NCI-H2196 (cell line): ENCODE measurements at regions not wholly inside any gene's neighbourhood (a gene's known extent, or its start where the extent isn't known, plus 50 kb on each side); places are given as distances from the start of the nearest gene placed in this dataset.
"Not testable (repeated sequence)": the region's sequence is repeated elsewhere in the genome, so short reads cannot be mapped to it uniquely, and the experiment has no call there.

Experiments used
- DNase-seq: peaks from one replicate; lab custom pipeline; 2025; ENCODE audit not compliant: unreplicated experiment; lab: John Stamatoyannopoulos, UW

- no peak for DNase-seq
Measured at GRCh38 chr1:29620631-29621030, 384.3 kb downstream of the PTPRU start.

GRCh38 chr1:29607236-29607635 lies 370.9 kb downstream of the PTPRU start:
- DNase-seq = no peak

- DNase-seq = not testable (repeated sequence)
Measured at GRCh38 chr1:29604796-29605195, 368.5 kb downstream of the PTPRU start.

- DNase-seq = no peak
Measured at GRCh38 chr1:29603622-29604021, 367.3 kb downstream of the PTPRU start.

- no peak for DNase-seq
Measured at GRCh38 chr1:29602203-29602602, 365.9 kb downstream of the PTPRU start.

- DNase-seq = no peak
Measured at GRCh38 chr1:29601021-29601420, 364.7 kb downstream of the PTPRU start.

- no peak for DNase-seq
Measured at GRCh38 chr1:29599826-29600225, 363.5 kb downstream of the PTPRU start.

- DNase-seq = no peak
Measured at GRCh38 chr1:29599071-29599470, 362.7 kb downstream of the PTPRU start.

GRCh38 chr1:29597861-29598260 lies 361.5 kb downstream of the PTPRU start:
- DNase-seq = no peak

GRCh38 chr1:29593601-29594382 lies 357.5 kb downstream of the PTPRU start:
- DNase-seq = no peak

- no peak for DNase-seq
Measured at GRCh38 chr1:29592731-29593130, 356.4 kb downstream of the PTPRU start.

GRCh38 chr1:29592261-29592615 lies 355.9 kb downstream of the PTPRU start:
- no peak for DNase-seq

GRCh38 chr1:29591601-29592260 lies 355.4 kb downstream of the PTPRU start:
- no peak for DNase-seq

GRCh38 chr1:29590583-29591565 lies 354.6 kb downstream of the PTPRU start:
- DNase-seq = no peak

- not testable (repeated sequence) for DNase-seq
Measured at GRCh38 chr1:29589716-29590115, 353.4 kb downstream of the PTPRU start.

- no peak for DNase-seq
Measured at GRCh38 chr1:29586991-29587745, 350.8 kb downstream of the PTPRU start.

- DNase-seq = no peak
Measured at GRCh38 chr1:29586215-29586614, 349.9 kb downstream of the PTPRU start.

- no peak for DNase-seq
Measured at GRCh38 chr1:29585656-29586055, 349.3 kb downstream of the PTPRU start.

GRCh38 chr1:29585201-29585600 lies 348.9 kb downstream of the PTPRU start:
- DNase-seq = no peak

GRCh38 chr1:29584776-29585175 lies 348.5 kb downstream of the PTPRU start:
- no peak for DNase-seq

- DNase-seq = no peak
Measured at GRCh38 chr1:29584362-29584761, 348.0 kb downstream of the PTPRU start.
